ENCODE measurements at regions not wholly inside any gene's neighbourhood (a gene's known extent, or its start where the extent isn't known, plus 50 kb on each side); places are given as distances from the start of the nearest gene placed in this dataset.

DNA sequence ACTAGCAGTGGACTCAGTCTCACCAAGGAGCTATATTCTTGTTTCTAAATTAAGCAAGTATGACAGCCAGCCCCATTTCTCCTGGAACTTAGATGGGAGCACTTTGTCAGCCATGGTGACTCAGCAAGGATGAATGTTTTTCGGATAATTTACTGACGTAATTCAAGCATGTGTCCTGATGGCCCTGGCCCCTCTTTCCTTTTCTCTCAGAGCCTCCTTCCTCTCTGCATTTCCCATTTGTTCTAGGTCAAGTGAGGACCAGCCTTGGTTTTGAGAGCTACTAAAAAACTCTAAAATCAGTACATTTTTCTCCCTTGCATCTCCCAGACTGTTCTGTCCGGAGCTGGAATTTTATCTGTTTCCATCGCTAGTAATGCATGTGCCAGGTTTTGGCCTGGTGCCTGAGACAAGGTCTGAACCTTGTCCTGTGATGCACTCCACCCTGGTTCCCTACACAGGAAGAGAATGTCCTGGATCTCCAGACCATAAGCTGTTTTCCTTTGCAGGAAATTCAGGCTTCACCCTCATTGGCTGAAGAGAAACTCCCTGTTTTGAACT is 256.6 kb upstream of the ROPN1 start:
- DNase-seq: no peak

DNA sequence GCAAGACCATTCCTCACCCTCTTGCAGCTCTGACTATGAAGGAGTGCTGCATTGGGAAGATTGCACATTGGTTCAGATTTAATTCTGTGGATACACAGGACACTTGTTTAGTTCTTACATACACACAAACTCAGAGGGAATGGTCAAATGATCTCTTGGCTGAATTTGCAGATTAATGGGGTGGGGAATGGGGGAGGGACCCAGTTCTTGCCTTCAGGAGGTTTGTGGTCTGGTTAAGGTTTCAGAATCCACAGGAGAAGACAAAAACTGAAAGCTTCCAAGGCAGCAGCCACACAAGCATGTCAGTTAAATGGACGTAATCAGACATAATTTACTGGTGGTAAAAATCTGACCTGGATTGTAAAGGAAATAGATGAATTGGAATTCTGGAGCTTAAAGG is 257.1 kb upstream of the ROPN1 start:
- DNase-seq: no peak

DNA sequence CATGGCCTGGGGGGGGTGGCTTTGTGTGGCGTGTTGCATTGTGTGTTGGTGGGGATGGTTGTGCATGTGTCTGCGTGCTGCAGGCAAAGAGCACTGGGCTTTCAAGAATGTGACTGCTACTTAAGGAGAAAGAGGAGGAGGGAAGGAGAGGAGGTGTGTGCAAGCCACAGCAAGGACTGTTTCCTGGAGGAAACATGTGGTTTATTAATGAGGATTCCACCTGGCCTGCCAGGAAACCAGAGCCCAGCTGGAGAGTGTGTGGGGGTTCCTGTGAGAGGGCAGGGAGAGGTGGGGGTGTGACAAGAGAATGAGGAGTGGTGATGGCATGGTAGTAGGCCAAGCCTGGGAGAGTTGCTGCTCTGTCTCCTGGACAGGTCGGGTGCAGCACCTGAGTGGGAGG is 258.1 kb upstream of the ROPN1 start:
- DNase-seq: no peak

DNA sequence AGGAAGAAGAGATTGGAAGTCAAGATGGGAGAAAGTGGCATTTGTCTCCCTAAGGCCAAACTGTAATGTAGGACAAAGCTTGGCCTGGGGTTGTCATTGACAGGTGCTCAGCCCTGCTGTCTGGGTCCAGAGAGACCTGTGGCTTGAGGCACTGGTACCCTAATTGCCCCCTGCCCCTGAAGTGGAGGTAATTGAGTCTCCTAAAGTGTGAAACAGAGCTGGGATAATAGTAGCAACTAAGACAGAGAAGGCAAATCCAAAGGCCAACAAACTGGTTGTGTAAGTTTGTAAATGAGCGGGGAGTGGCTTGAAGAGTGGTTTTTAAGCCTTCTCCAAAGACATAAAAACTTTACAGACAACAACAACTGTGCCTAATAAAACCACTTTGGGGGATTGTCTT is 264.2 kb upstream of the ROPN1 start:
- DNase-seq: no peak

DNA sequence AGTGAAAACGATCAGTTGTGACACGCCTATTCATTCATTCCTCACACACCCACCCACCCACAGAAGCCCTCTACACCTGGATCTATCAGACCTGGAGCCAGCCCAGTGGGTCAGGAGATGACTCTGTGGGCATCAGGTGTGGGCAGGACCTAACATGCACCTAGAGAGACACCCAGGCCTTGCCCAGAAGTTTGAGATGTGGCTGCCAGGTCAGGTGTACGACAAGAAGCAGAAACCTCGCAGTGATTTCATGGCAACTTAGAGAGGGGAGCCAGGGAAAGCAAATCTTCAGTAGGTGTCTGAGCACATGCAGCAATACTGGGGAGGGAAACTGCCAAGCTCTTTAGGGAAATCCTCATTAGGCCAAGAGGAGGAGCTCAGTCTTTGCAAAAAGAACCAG is 264.7 kb upstream of the ROPN1 start:
- DNase-seq: no peak

DNA sequence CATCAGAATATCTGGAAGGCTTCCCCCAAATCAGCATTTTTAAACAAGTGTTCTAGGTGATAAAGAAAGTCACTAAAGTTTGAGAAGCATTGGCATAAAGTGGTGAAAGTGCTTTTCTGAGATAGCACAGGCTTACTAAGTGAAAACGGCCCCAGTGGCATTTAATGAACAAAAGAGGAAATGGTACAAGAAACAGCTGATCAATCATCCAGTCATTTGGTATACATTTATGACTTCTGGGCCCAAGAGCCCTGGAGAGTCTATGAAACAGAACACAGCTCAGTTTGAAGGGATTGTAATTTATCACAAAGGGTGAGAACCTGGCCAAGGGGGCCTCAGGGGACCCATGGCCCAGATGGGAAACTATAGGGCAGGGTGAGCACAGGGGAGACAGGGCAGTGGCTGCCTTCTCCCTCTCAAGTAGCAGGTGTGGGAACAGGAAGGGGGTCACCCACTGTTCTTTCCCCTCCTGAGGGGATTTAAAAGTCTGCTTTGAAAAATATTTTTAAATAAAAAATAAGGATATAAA is 265.5 kb upstream of the ROPN1 start:
- DNase-seq: no peak

DNA sequence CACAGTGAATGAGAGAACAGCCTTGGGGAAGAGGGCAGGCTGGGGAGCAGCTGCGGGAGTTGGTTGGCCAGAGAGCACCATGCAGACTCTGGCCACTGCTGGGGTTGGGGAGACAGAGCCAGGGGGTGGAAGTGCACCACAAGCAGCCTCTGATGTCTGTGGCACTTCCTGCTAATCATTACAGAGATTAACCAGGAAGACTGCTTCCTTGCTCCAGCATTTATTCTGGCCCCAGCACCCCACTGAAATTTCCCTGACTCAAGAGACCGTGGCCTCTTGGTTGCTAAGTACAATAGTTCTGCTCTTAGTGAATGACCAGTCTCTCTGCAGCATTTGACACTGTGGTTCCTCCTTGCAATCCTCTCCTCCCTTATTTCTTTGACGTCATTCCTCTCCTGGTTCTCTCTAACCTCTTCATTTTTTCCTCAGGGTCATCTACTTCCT is 266.2 kb upstream of the ROPN1 start:
- DNase-seq: no peak

DNA sequence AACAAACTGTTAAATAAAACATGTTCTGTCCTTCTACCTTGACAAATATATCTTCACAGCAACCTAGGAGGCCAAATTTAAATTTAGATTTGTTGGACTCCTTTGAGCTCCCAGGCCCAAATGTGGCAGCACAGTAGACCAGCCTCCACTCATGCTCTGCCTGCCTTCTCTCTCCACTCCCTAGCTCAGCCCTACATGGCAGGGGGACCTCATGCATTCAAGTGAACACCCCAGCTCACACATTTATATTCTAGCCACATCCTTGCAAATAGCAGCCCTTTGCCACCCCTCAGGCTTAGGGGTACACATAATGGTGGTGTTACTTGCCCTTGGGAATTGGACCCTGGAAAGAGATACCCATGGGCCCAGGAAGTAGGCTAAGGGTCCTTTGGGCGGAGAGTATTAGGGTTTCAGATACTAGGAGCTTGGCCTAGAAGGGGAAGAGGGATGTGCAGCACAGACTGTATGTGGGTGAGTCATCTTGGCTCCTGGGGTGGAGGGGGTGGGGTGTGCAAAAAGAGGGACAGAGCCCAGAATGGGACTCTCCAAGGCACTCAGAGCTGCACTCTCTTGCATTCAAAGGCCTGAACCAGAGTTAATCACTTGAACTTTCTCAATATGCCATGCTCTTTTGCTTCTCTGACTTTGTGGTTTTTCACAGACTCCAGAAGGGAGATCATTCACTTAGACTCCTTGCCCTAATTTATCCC is 268.4 kb upstream of the ROPN1 start:
- no peak for DNase-seq

DNA sequence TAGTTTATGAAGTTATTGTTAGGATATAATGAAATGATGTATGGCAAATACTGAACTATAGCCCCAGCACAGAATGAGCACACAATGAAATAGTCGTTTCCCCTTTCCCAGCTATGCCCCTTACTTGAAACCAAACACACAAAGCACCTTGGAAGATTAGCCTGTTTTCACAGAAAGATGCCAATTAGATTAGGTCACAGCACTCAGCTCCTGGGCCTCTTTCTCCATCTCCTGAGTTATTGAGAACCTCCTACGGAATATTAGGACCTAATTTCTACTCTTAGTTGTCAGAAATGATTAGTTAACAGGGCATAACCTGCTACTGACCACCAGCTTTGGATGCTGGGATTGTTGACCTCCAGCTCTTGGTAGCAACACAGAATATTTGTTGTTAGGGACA is 269.4 kb upstream of the ROPN1 start:
- DNase-seq: no peak

DNA sequence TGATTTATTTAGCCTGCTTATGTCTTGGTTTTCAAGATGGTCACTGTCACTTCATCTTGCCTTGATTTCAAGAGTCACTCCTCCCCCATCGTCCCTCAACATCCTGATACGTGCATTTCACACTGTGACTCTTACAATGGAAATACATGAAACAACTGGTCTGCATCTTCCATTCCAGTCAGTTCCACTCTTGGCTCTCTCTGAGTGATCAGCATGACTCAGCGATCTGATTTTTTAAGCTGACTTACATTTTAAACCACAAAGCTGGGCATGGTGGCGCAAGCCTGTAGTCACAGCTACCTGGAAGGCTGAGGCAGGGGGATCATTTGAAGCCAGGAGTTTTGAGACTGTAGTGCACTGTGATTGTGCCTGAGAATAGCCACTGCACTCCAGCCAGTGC is 271.2 kb upstream of the ROPN1 start:
- DNase-seq: no peak

DNA sequence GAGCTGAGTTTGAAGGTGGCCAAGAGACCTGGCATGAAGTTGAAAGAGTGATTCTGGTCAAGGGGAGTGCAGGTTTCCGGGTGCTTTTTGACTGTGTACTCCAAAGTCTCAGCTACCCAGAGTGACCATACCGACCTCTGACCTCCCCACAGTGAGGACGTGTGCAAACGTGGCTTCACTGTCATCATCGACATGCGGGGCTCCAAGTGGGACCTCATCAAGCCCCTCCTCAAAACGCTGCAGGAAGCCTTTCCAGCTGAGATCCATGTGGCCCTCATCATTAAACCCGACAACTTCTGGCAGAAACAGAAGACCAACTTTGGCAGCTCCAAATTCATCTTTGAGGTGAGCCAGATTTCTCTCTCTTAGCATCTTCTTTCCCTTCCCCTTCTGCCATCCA is 272.4 kb upstream of the ROPN1 start:
- DNase-seq: no peak

DNA sequence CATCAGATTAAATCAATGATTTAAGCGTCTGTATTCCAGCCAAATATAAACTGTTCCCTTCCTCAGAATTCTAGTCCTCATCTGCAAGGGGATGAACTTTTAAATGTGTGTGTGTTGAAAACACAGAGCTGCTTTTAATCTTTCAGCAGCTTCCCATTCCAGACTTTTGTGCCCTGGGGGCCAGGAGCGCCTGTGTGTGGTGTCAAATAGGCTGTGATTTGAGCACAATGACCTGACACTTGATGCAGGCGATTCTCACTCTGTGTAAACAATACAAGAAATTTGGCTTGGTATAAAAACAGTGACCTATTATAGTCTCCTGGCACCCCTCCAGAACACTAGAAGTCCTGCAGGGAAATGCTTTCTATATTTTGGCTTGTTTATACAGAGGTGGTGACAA is 274.6 kb upstream of the ROPN1 start:
- DNase-seq: no peak

DNA sequence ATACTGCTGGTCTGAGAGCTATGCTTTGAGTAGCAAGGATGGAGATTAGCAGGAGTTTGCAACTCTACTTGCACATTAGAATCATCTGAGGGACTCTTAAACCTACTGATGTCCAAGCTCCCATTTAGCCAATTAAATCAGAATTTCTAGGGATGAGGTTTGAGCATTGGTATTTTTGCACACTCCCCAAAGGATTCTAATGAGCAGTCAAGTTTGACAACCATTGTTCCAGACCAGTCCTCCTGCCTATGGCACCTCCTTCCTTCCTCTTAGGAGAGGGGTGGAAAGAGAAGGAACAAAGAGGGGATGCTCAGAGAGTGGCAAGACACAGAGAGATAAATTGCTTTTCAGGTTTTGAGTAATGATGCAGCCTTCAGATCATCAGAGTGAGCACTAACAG is 275.5 kb upstream of the ROPN1 start:
- no peak for DNase-seq

DNA sequence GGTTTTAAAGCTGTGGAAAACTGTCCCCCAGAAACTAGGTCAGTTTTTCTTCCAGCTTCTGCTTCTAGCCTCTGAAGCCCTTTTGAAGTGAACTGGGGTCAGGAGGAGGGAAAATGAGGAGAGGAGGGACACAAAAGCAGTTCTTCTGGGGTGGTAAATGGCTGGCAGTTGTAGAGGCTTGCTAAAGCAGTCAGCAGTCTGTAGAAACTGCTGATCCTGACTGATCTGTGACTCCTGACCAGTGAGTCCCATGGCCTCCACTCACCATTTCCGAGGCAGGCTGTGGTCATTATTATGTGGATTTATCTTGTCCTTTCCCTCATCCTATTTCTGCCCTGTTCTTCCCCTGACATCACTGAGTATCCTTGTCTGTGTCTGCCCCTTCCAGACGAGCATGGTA is 276.4 kb upstream of the ROPN1 start:
- DNase-seq: no peak

DNA sequence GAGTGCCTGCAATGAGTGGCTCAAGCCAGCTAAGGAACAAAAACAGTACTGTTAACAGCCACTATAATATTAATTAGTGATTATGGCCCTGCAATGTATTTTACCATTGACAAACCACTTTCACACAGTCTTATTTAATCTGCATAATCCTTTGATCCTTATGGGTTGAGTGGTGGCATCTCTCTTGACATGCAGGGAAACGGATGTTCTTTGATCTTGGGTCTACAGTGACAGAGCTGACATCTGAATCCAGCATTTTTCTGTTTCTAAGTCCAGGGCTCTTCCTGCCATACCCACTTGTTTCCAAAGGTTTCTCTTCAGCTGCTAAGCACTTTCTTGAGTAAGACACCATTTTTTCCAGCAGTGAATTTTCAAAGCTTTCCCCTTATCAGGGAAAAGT is 277.7 kb upstream of the ROPN1 start:
- no peak for DNase-seq

DNA sequence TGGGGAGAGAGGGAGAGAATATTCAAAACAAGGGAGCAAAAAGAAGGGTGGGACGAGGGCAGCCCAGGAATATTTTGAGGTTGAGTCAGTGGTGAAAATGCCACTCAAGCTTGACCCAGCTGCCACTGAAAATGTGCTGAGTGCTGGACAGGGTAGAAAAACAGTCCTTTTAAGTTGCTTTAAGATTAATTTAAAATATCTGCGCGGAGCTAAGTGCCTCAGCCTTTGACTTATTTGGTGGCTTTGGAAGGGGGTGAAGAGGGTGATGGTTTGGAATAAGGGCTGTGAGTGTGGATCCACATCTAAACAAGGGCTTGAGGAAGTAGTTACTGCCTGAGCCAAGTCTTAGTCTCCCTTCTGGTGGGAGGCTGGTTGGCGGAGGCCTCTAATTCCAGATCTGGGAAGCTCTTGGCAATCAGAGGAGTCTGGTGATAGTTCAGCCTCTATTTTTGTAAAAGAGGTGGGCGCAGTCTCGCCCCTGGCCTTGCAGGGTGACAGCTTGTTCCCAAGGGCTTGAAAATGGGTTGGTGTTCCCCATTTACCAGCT is 280.8 kb upstream of the ROPN1 start:
- DNase-seq: no peak

DNA sequence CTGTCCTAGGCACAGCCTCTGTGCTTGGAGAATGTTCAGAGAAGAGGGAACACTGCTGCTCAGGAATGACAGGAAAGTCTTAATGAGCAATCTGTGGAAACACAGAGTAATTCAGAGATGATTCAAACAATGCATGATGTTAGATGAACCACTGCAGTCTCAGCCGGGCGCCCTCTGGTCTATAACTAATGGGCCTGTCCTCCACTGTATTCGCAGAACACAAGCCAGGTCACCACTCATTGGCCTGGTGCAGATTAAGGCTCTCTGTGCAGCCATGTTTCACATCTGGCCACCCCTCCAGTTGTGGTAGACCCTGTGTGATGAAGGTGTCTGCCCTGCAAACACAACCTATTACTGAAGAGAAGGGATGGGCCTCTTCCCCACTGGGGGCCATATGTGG is 281.7 kb upstream of the ROPN1 start:
- no peak for DNase-seq

DNA sequence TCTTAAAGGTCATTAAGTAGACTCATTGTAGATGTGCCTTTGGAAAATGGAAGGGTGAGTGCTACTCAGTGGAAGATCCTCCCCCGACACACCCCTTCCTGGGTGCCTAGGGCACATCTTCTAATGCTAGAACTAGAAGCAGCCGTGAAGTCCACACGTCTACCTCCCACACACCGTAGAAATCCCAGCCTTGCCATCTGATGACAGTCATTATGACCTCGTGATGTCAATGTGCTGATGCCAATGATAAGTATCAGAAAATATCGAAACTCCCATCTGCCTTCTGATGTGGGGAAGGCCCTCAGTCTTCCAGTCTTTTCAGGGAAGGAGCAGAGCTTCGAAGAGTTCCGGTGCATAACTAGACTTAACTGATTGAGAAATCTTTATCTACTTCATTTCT is 282.1 kb upstream of the ROPN1 start:
- no peak for DNase-seq

DNA sequence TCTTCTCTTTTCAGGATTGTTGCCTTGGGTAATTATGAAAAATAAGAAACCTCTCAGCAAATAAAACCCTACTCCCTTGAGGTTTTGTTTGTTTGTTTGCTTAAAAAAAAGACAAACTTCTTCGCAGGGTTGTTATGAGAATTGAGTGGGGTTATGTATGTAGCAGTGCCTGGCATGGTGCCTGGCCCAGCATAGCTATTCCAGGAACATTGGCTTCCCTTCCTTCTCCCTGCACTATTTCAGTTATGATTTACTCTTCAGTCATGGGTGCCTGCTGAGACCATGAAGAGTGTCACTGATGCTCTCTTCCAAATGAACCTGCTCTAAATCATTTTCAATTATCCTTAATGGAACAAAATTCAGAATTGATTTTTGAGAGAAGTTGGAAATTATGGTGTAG is 283.5 kb upstream of the ROPN1 start:
- no peak for DNase-seq

DNA sequence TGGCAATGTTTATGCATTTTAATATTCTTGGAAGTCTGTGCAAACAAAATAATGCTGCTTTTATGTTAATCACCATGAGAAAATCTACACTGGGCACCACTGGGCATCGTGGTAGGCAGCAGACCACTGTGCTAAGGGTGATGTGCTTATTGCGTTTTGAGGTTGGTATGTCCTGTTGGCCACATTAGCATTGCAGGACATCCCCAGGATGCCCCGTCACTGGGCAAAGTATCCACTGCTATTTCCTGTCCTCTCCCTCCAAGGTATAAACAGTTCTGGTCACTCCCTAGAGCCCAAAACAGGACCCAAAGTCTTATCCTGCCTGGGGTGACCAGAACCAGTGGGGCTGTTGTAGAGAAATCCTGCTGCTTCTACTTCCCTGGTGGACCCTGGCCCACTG is 284.2 kb upstream of the ROPN1 start:
- no peak for DNase-seq

DNA sequence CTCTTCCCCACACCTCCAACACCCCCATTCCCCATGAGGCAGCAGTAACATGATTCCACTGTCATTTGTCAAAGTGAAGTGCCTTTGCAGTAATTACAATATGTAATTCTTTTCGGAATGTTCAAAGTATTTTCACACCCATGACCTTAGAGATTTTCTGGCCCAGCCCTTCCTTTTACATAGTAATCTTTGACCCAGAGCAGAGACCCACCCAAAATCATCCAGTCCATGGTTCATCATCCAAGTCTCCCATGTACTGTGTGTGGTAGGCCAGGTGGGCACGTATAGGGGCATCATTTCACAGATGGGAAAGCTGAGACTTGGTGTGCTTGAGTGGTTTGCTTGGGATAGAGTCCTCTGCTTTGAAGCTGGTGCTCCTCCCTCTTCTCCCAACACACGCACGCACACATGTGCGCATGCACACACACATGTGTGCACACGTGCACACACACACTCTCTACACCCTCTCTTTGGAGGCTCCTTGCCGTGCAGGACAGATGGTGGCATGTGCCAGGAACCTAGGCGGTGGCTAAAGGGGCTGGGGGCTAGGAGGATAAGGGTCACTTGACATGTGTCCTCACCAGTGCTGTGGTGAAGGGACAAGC is 284.7 kb upstream of the ROPN1 start:
- no peak for DNase-seq

DNA sequence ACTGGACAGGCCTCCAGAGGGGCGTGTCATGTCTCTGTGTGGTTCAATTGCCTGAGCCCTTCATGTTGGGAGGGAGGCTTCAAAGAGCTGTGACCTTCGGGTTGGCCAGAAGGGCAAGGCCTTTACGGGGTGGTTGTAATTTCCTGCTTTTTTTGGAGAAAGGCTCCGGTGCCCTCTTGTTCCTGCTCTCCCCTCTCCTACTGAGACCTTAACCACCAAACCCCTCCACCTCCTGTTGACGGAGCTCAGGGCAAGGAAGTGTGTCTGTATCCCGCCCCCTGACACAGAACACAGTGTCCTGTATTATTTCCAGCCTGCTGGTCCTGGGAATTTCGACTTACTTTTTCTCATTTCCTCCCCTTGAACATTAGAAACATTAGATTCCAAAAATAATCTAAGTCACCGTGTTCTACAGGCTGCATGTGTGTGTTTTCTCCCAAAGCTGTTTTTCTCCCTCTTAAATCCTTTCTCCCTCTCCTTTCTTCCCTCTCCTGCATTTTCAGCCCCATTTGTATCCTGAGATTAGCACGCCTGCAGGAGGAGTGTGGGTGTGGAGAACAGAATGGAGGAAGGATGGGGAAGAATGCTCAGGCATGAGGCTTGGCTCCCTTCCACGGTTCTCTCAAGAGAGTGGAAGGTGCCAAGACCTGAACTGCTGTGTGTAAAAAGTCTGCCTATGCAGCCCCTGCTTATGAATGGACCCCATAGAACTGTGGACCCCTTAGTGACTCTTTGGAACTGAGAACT is 285.4 kb upstream of the ROPN1 start:
- no peak for DNase-seq

All from stimulated activated CD8-positive, alpha-beta memory T cell treated with anti-CD3 and anti-CD28 coated beads, Interleukin-4, amount 100 ng/mL, for 48 hours (primary cell).